Ammon's horn (tissue), 1 donor: ENCODE measurements at regions not wholly inside any gene's neighbourhood (a gene's known extent, or its start where the extent isn't known, plus 50 kb on each side); places are given as distances from the start of the nearest gene placed in this dataset.

ENCODE experiments used
- DNase-seq: peaks from one replicate; pipeline ENCODE4 v3.0.0-alpha.2; 2016; ENCODE audit warnings: low spot score

DNA sequence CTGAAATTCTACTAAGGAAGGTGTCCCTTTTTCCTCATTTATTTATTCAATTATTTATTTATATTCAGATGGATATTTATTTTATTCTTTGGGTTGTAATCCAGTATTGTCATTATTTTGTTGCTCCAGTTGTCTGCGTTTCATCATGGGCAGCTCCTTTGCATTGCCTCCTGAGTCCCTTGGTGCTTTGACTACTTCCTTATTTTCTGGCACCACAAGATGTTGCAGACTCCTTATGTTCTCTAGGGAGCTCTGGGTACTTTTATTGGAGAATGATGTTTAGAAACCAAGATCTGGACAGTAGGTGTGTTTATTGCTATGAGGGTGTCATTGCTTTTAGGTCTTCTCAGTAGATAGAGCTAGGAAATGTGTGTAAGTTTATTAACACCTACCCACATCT is 59.9 kb upstream of the ERRFI1 start:
- DNase-seq, result no peak

DNA sequence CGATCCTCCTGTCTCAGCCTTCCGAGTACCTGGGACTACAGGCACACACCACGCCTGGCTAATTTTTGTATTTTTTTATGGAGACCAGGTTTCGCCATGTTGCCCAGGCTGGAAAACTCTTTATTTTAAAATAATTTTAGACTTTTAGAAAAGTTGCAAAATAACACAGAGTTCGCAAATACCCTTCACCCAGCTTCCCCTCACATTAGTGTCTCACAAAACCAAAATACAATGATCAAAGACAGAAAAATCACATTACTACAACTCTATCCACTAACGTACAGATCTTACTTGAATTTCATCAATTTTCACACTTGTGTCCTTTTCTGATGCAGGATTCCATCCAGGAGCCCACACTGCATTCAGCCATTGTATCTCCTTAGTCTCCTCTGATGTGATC is 58.8 kb upstream of the ERRFI1 start:
- DNase-seq, result no peak

GRCh38 chr1:8083739-8084484 is 57.8 kb upstream of the ERRFI1 start:
- DNase-seq, result no peak

DNA sequence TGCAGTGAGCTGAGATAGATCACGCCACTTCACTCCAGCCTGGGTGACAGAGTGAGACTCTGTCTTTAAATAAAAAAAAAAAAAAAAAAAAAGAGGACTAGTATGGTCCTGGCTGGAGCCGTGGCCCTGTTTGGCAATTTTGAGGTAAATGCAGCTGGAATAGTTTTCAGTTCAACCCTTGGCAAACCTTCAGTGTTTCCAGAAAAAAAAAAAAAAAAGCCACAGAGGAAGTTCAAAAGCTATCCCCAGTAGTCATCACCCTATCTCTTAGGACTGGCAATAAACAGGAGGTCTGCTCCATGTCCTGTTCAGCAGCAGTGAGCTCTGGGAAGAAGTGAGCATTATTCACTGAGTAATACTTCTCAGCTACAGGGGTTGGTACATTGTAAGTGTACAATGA is 56.8 kb upstream of the ERRFI1 start:
- DNase-seq, result no peak

DNA sequence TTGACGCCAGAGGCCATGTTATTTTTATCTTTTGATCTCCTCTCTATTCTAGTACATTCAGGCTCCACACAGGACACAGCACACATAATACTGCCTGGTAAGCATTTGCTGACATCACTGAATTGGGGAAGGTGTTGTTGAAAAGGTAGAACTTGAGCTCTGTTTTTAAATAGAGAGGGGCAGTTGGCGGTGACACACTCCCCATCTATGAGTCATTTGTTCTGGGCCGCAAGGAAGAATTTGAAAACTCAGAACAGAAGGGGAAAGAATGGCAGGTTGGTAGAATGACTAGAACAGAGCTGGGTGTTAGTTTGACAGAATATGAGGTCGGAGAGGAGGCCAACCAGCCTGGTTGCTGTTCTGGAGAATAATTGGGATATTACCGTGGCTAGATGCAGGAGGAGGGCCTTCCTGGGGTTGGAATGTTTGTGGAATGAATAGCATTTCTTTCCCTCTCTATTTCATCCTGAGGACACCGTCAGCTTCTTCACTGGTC is 52.1 kb upstream of the ERRFI1 start:
- DNase-seq, result peak; percentile 9

- DNase-seq, result no peak
These were observed 51.5 kb upstream of the ERRFI1 start for GRCh38 chr1:8077602-8078001.

GRCh38 chr1:8077120-8077573 is 51.0 kb upstream of the ERRFI1 start:
- no peak for DNase-seq

DNA sequence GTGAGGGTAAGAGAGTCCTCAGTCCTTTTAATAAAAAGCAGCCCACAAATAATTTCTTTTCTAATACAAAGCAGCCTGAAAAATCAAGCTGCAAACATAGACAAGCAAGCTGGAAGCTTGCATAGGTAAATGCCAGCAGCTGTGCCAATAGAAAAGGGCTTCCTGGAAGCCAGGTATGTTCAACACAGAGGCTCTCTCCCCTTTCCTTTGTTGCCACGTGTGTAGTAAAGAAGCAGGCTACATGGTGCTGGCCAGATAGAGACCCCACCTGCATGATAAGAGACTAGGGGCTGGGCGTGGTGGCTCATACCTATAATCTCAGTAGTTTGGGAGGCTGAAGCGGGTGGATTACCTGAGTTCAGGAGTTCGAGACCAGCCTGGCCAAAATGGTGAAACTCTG is 50.1 kb upstream of the ERRFI1 start:
- DNase-seq, result no peak
